ENCODE measurements at regions not wholly inside any gene's neighbourhood (a gene's known extent, or its start where the extent isn't known, plus 50 kb on each side); places are given as distances from the start of the nearest gene placed in this dataset.
A peak's percentile ranks its signal among the peaks of the same experiment; 100 is the strongest.
"Not testable (repeated sequence)": the region's sequence is repeated elsewhere in the genome, so short reads cannot be mapped to it uniquely, and the experiment has no call there.

GRCh38 chr6:43998592-43999243 is 128.5 kb downstream of the MRPL14 start:
- H3K4me3 Mint-ChIP-seq; H3K36me3 Mint-ChIP-seq (ENCODE audit: low read depth); H3K27ac Mint-ChIP-seq; intact Hi-C loops (cut with micrococcal nuclease); H3K9me3 Mint-ChIP-seq: not testable (repeated sequence)
- H3K27me3 Mint-ChIP-seq: peaks cover 55% of the 10 kb centered on the region
- H3K4me1 Mint-ChIP-seq (ENCODE audit: low read depth): peaks cover 65% of the 10 kb centered on the region

DNA sequence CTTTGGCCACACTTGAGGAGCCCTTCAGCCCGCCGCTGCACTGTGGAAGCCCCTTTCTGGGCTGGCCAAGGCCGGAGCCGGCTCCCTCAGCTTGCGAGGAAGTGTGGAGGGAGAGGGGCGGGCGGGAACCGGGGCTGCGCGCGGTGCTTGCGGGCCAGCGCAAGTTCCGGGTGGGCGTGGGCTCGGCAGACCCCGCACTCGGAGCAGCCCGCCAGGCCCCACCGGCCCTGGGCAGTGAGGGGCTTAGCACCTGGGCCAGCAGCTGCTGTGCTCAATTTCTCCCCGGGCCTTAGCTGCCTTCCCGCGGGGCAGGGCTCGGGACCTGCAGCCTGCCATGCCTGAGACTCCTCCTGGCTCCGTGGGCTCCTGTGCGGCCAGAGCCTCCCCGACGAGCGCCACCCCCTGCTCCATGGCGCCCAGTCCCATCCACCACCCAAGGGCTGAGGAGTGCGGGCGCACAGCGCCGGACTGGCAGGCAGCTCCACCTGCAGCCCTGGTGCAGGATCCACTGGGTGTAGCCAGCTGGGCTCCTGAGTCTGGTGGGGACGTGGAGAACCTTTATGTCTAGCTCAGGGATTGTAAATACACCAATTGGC is 129.2 kb downstream of the MRPL14 start:
- H3K36me3 Mint-ChIP-seq (ENCODE audit: low read depth); H3K9me3 Mint-ChIP-seq; H3K27ac Mint-ChIP-seq; H3K4me3 Mint-ChIP-seq; intact Hi-C loops (cut with micrococcal nuclease): not testable (repeated sequence)
- Mint-ChIP-seq H3K4me1 (ENCODE audit: low read depth) (peaks cover 63% of the 10 kb centered on the region), H3K27me3 (peaks cover 49% of the 10 kb centered on the region)

- Mint-ChIP-seq H3K27ac (no peak overlapping the region), H3K4me3 (no peak overlapping the region)
Observed at GRCh38 chr6:43997345-43997677, 129.9 kb downstream of the MRPL14 start.

DNA sequence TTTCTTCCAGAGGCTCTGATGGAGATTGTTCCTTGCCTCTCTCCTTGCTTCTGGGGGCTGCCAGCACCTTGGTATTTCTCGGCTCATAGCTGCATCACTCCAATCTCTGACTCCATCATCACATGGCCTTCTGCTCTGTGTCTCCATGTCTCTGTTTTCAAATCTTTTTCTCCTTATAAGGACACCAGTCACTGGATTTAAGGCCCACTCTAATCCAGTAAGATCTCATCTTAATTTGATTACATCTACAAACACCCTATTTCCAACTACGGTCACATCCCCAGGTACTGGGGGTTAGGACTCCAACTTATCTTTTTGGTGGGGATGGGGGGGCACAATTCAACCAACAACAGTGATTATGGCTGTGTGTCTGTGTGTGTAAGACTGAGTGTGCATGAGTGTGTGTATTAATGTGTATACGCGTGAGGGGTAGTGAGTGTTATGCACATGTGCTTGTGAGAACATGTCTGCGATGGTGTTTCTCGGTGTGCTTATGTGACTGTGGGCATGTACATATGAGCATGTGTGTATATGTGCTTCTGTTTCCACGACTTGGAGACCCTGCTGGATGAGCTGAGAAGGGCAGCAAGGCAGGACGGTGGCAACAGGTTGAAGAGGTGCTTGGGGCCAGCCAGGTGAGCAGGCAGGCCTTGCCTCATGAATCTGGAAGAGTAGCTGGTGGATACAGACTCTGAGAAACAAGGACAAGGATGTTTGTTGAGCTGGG is 130.5 kb downstream of the MRPL14 start:
- Mint-ChIP-seq H3K27ac (no peak overlapping the region), H3K4me3 (no peak overlapping the region), H3K4me1 (ENCODE audit: low read depth) (peaks cover 58% of the 10 kb centered on the region), H3K27me3 (peaks cover 41% of the 10 kb centered on the region), H3K9me3 (no peaks in the 10 kb centered on the region), H3K36me3 (ENCODE audit: low read depth) (no peaks in the 10 kb centered on the region)
- intact Hi-C loops (cut with micrococcal nuclease): no loop called here

More at GRCh38 chr6:43997345-43997677, 129.9 kb downstream of the MRPL14 start:
- H3K36me3 Mint-ChIP-seq (ENCODE audit: low read depth): no peaks in the 10 kb centered on the region
- peaks cover 42% of the 10 kb centered on the region for H3K27me3 Mint-ChIP-seq
- intact Hi-C loops (cut with micrococcal nuclease): no loop called here
- peaks cover 57% of the 10 kb centered on the region for H3K4me1 Mint-ChIP-seq (ENCODE audit: low read depth)
- H3K9me3 Mint-ChIP-seq: no peaks in the 10 kb centered on the region

GRCh38 chr6:43995137-43995536 is 132.1 kb downstream of the MRPL14 start:
- no peaks in the 10 kb centered on the region for H3K36me3 Mint-ChIP-seq (ENCODE audit: low read depth)
- peaks cover 29% of the 10 kb centered on the region for H3K27me3 Mint-ChIP-seq
- no peak overlapping the region for H3K4me3 Mint-ChIP-seq
- H3K27ac Mint-ChIP-seq: no peak overlapping the region
- H3K9me3 Mint-ChIP-seq: no peaks in the 10 kb centered on the region
- H3K4me1 Mint-ChIP-seq (ENCODE audit: low read depth): peaks cover 50% of the 10 kb centered on the region
- intact Hi-C loops (cut with micrococcal nuclease): no loop called here

- Mint-ChIP-seq H3K36me3 (ENCODE audit: low read depth) (no peaks in the 10 kb centered on the region), H3K9me3 (no peaks in the 10 kb centered on the region), H3K27ac (no peak overlapping the region), H3K4me1 (ENCODE audit: low read depth) (peaks cover 42% of the 10 kb centered on the region), H3K4me3 (no peak overlapping the region), H3K27me3 (peaks cover 27% of the 10 kb centered on the region)
- intact Hi-C loops (cut with micrococcal nuclease): no loop called here
Observed at GRCh38 chr6:43993881-43994523, 133.2 kb downstream of the MRPL14 start.

DNA sequence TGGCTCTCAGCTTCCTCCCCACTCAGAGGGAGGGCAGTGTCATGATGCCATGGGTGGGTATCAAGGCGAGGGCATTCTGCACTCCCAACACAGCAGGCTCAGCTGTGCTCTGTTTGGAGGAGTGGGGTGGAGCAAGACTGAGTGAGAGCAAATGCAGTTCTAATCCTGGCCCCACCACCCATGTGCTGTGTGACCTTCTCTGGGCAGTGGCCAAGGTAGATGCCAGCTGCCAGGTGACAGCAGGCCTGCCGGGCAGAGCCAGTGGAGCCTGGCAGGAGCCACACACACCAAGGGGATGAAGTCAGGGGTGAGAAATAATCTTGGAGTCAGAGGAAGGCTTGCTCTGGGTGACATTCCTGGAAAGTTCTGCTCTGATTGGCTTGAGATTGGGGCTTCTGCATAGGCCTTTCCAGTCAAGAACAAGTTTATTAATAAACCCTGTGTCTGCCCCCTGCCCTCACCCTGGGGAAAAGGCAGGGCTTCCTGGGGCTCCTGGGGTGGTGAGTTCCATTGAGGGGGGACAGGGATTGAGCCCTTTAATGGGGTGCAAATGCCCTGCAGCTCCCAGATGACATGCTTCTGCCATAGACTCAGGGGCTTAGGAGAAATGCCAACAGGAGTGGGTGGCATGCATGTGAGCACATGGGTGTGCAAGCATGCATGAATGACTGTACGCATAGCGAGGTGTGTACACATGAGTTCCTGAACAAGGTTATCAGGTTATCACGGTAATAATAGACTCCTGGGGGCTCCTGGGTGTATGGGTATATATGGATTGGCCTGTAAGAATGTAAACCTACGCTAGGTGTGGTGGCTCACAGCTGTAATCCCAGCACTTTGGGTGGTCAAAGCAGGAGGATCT is 134.2 kb downstream of the MRPL14 start:
- Mint-ChIP-seq H3K4me3 (no peak overlapping the region), H3K27me3 (peaks cover 22% of the 10 kb centered on the region), H3K27ac (no peak overlapping the region), H3K36me3 (ENCODE audit: low read depth) (no peaks in the 10 kb centered on the region), H3K4me1 (ENCODE audit: low read depth) (peaks cover 38% of the 10 kb centered on the region), H3K9me3 (no peaks in the 10 kb centered on the region)
- intact Hi-C loops (cut with micrococcal nuclease): no loop called here

DNA sequence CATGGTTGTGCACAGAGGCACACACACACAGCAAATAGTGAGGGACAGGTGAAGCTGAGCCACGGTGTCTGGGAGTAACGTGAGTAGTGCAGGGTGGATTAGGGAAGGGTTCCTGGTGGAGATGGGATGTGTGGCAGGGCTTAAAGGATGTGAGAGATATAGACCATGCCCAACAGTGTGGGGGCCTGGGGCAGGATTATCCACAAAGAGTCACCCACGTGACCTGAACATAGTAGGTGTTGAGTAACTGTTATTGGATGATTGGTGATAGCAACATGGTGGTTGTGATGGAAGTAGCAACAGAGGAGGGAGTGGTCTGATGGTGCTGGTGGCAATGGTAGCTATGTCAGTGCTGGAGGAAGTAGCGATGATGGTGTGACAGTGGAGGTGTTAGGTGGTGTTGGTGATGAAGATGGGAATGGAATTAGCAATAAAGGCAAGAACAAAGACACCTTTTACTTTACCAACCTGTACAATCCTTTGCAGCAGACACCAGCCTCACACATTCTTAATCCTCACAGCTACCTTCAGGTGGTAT is 135.1 kb downstream of the MRPL14 start:
- no peak overlapping the region for H3K27ac Mint-ChIP-seq
- no peaks in the 10 kb centered on the region for H3K36me3 Mint-ChIP-seq (ENCODE audit: low read depth)
- peaks cover 24% of the 10 kb centered on the region for H3K27me3 Mint-ChIP-seq
- intact Hi-C loops (cut with micrococcal nuclease): no loop called here
- H3K4me3 Mint-ChIP-seq: no peak overlapping the region
- H3K4me1 Mint-ChIP-seq (ENCODE audit: low read depth): peaks cover 38% of the 10 kb centered on the region
- H3K9me3 Mint-ChIP-seq: no peaks in the 10 kb centered on the region

GRCh38 chr6:43990627-43991619 is 136.3 kb downstream of the MRPL14 start:
- Mint-ChIP-seq H3K36me3 (ENCODE audit: low read depth) (no peaks in the 10 kb centered on the region), H3K4me3 (no peak overlapping the region), H3K27me3 (peaks cover 30% of the 10 kb centered on the region), H3K27ac (no peak overlapping the region), H3K9me3 (no peaks in the 10 kb centered on the region), H3K4me1 (ENCODE audit: low read depth) (peaks cover 26% of the 10 kb centered on the region)
- intact Hi-C loops (cut with micrococcal nuclease): no loop called here

GRCh38 chr6:43990275-43990626 is 137.0 kb downstream of the MRPL14 start:
- Mint-ChIP-seq H3K4me1 (ENCODE audit: low read depth) (peaks cover 25% of the 10 kb centered on the region), H3K36me3 (ENCODE audit: low read depth) (no peaks in the 10 kb centered on the region), H3K4me3 (no peak overlapping the region), H3K27me3 (peaks cover 36% of the 10 kb centered on the region), H3K27ac (no peak overlapping the region), H3K9me3 (no peaks in the 10 kb centered on the region)
- intact Hi-C loops (cut with micrococcal nuclease): no loop called here

DNA sequence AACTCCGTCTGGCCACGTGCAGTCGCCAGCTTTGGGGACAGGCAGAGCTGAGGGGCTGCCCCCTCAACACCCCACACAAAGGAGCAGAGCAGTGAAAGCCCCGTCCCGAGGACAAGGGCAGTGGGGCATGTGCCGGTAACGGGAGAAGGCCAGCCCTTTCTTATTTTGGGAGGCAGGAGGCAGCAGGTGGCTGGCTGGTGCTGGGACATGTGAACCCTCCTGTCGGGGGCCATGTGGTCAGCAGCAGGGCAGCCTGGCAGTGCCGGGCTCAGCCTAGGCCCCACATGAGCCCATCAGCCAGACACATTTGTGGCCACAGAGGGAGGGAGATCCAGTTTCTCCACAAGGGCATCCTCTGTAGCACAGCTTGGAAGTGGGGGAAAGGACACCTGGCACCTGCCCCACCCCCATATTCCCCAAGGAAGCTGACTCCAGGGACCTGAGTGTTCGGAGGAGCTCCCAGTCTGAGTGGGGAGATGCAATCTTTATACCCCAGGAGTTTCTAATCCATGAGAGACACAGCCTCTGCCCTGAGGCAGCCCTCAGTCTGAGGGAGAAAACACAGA is 137.6 kb downstream of the MRPL14 start:
- no peaks in the 10 kb centered on the region for H3K9me3 Mint-ChIP-seq
- H3K4me1 Mint-ChIP-seq (ENCODE audit: low read depth): peaks cover 25% of the 10 kb centered on the region
- peaks cover 42% of the 10 kb centered on the region for H3K27me3 Mint-ChIP-seq
- H3K36me3 Mint-ChIP-seq (ENCODE audit: low read depth): no peaks in the 10 kb centered on the region
- H3K4me3 Mint-ChIP-seq: no peak overlapping the region
- intact Hi-C loops (cut with micrococcal nuclease): no loop called here
- peak overlapping the region; percentile 5 for H3K27ac Mint-ChIP-seq

DNA sequence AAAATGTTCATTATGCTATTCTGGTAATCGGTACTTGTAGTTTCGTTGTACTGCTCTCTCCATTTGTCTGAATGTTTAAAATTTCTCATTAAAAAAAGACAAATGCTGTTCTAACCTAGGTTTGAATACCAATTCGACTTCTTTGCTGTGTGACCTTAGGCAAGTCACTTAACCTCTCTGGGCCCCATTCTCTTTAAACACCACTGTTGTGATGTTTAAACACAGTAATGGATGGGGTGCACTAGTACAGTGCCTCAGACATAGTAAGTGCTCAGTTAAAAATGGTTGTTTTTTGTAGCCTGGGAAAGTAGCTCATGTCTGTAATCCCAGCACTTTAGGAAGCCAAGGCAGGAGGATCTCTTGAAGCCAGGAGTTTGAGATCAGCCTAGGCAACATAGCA is 138.5 kb downstream of the MRPL14 start:
- Mint-ChIP-seq H3K9me3 (no peaks in the 10 kb centered on the region), H3K4me1 (ENCODE audit: low read depth) (peaks cover 16% of the 10 kb centered on the region), H3K27ac (peak overlapping the region; percentile 5), H3K4me3 (no peak overlapping the region), H3K36me3 (ENCODE audit: low read depth) (no peaks in the 10 kb centered on the region), H3K27me3 (peaks cover 45% of the 10 kb centered on the region)
- intact Hi-C loops (cut with micrococcal nuclease): no loop called here

Measured in dendritic cell treated with granulocyte-macrophage colony-stimulating factor and Interleukin-4, amounts not matched to agents 40 ng/mL and 50 ng/mL, for 4 days (primary cell).